ENCODE measurements at regions not wholly inside any gene's neighbourhood (a gene's known extent, or its start where the extent isn't known, plus 50 kb on each side); places are given as distances from the start of the nearest gene placed in this dataset.

DNA sequence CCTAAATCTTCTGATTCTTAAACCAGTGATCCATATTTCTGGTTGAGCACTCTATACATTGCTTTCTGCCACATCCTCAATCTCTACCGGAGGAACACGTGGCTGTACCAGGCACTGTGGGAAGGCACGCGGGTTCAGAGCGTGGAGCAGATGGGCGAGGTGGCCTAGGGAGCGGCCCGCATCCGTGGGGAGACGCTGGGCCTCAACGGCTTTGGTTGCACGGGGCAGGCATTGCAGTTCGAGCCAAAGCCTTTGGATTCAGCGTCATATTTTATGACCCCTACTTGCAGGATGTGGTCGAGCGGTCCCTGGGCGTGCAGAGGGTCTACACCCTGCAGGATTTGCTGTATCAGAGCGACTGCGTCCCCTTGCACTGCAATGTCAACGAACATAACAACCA, 197.2 kb upstream of the RGMB start:
- TF ChIP-seq, protein P1, sequence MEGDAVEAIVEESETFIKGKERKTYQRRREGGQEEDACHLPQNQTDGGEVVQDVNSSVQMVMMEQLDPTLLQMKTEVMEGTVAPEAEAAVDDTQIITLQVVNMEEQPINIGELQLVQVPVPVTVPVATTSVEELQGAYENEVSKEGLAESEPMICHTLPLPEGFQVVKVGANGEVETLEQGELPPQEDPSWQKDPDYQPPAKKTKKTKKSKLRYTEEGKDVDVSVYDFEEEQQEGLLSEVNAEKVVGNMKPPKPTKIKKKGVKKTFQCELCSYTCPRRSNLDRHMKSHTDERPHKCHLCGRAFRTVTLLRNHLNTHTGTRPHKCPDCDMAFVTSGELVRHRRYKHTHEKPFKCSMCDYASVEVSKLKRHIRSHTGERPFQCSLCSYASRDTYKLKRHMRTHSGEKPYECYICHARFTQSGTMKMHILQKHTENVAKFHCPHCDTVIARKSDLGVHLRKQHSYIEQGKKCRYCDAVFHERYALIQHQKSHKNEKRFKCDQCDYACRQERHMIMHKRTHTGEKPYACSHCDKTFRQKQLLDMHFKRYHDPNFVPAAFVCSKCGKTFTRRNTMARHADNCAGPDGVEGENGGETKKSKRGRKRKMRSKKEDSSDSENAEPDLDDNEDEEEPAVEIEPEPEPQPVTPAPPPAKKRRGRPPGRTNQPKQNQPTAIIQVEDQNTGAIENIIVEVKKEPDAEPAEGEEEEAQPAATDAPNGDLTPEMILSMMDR (IDR thresholded peaks at IDR 0.05) = no peak
- TF ChIP-seq POLR2A (IDR thresholded peaks at IDR 0.05) = no peak
